Ishikawa (cell line): ENCODE measurements at regions not wholly inside any gene's neighbourhood (a gene's known extent, or its start where the extent isn't known, plus 50 kb on each side); places are given as distances from the start of the nearest gene placed in this dataset.

ENCODE experiments used
- CEBPB ChIP-seq: IDR thresholded peaks from 2 replicates; pipeline ENCODE4 v1.6.1; 2012
- CREB1 ChIP-seq: IDR thresholded peaks from 2 replicates; pipeline ENCODE4 v1.6.1; 2012; ENCODE audit warnings: low read depth
- EGR1 ChIP-seq: IDR thresholded peaks from 2 replicates; pipeline ENCODE4 v1.6.1; 2012
- EP300 ChIP-seq: IDR thresholded peaks from 2 replicates; pipeline ENCODE4 v1.6.1; 2012; ENCODE audit warnings: borderline replicate concordance
- FOXM1 ChIP-seq: IDR thresholded peaks from 2 replicates; pipeline ENCODE4 v1.6.1; 2012; ENCODE audit warnings: low read depth, borderline replicate concordance
- NFIC ChIP-seq: IDR thresholded peaks from 2 replicates; pipeline ENCODE4 v1.6.1; 2012
- RAD21 ChIP-seq: IDR thresholded peaks from 2 replicates; pipeline ENCODE4 v1.6.1; 2012; ENCODE audit warnings: low read depth
- TAF1 ChIP-seq: IDR thresholded peaks from 2 replicates; pipeline ENCODE4 v1.6.1; 2012; ENCODE audit warnings: low read depth, mild to moderate bottlenecking
- TCF12 ChIP-seq: IDR thresholded peaks from 2 replicates; pipeline ENCODE4 v1.6.1; 2012; ENCODE audit warnings: low read depth
- TEAD4 ChIP-seq: IDR thresholded peaks from 2 replicates; pipeline ENCODE4 v1.6.1; 2012
- YY1 ChIP-seq: IDR thresholded peaks from 2 replicates; pipeline ENCODE4 v1.6.1; 2012; ENCODE audit warnings: low read depth
- ZBTB7A ChIP-seq: IDR thresholded peaks from 2 replicates; pipeline ENCODE4 v1.6.1; 2012; ENCODE audit warnings: low read depth
- TF ChIP-seq, protein P1 (sequence below): IDR thresholded peaks from 2 replicates; pipeline ENCODE4 v1.6.1; 2012; ENCODE audit warnings: low read depth, mild to moderate bottlenecking
- TF ChIP-seq, protein P2 (sequence below): IDR thresholded peaks from 2 replicates; pipeline ENCODE4 v1.6.1; 2012
- TF ChIP-seq, protein P3 (sequence below): IDR thresholded peaks from 2 replicates; pipeline ENCODE4 v1.6.1; 2012

DNA sequence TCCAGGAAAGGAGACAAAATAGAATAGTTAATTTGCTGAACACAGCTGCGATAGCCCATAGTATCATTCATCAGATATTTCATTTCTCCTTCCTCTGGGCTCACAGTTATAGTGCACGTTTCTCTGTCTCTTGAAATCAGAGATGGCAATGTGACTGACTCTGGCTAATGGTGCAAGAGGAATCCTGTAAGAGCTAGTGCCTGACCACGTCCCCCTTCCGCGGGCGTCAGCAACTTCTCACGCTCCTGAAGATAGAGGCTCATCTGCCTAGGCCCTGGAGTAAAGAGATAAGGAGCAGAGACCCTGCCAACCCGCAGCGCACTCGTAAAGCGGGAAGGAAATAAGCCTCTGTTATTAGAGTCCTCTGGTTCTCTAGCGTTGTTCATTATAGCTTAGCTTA is 391.8 kb downstream of the VPS13C start:
- no peak for TF ChIP-seq FOXM1

DNA sequence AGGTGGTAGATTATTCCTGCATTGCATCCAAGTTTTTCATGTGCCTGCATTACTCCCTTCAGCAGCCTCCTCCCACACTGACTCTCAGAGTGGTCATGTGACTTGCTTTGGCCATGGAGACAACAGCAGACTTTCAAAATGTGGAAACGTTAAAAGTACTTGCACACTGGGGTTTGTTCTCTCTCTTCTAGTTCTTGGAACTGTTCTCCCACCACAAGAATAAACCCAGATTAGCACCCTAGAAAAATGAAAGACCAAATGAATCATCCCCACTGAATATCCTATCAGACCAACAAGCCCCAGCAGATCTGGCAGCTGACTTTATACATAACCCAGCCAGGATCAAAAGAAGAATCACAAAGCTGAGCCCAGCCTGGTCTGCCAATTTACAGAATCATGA is 398.5 kb downstream of the VPS13C start:
- TF ChIP-seq FOXM1 (no peak), ZBTB7A (no peak), TEAD4 (no peak)
- TF ChIP-seq, protein P1, sequence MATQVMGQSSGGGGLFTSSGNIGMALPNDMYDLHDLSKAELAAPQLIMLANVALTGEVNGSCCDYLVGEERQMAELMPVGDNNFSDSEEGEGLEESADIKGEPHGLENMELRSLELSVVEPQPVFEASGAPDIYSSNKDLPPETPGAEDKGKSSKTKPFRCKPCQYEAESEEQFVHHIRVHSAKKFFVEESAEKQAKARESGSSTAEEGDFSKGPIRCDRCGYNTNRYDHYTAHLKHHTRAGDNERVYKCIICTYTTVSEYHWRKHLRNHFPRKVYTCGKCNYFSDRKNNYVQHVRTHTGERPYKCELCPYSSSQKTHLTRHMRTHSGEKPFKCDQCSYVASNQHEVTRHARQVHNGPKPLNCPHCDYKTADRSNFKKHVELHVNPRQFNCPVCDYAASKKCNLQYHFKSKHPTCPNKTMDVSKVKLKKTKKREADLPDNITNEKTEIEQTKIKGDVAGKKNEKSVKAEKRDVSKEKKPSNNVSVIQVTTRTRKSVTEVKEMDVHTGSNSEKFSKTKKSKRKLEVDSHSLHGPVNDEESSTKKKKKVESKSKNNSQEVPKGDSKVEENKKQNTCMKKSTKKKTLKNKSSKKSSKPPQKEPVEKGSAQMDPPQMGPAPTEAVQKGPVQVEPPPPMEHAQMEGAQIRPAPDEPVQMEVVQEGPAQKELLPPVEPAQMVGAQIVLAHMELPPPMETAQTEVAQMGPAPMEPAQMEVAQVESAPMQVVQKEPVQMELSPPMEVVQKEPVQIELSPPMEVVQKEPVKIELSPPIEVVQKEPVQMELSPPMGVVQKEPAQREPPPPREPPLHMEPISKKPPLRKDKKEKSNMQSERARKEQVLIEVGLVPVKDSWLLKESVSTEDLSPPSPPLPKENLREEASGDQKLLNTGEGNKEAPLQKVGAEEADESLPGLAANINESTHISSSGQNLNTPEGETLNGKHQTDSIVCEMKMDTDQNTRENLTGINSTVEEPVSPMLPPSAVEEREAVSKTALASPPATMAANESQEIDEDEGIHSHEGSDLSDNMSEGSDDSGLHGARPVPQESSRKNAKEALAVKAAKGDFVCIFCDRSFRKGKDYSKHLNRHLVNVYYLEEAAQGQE: no peak

DNA sequence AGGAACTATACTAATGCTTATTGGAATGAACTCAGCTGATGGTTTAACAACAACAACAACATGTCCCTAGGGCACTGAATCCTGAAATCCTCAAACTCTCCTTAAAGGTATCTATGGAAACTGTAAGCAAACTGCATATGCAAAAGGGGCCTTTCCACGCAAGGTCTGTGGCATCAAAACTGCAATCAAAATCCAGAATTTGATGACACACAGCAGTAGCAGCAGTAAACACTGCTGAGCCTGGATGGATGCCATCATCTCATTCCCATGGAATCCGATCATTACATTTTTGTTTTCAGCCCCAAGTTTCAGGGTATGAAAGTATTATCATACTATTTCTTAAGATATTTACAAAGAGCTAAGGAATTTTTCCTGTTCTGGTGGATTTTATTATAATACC is 399.7 kb downstream of the VPS13C start:
- TF ChIP-seq, protein P1: no peak
- TF ChIP-seq FOXM1 (no peak), RAD21 (no peak), EGR1 (no peak), TAF1 (no peak), EP300 (no peak), CEBPB (no peak), YY1 (no peak), TEAD4 (no peak), CREB1 (no peak), ZBTB7A (no peak), TCF12 (no peak), NFIC (no peak)
- TF ChIP-seq, protein P2, sequence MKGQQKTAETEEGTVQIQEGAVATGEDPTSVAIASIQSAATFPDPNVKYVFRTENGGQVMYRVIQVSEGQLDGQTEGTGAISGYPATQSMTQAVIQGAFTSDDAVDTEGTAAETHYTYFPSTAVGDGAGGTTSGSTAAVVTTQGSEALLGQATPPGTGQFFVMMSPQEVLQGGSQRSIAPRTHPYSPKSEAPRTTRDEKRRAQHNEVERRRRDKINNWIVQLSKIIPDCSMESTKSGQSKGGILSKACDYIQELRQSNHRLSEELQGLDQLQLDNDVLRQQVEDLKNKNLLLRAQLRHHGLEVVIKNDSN: no peak
- TF ChIP-seq, protein P3, sequence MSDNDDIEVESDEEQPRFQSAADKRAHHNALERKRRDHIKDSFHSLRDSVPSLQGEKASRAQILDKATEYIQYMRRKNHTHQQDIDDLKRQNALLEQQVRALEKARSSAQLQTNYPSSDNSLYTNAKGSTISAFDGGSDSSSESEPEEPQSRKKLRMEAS: no peak

DNA sequence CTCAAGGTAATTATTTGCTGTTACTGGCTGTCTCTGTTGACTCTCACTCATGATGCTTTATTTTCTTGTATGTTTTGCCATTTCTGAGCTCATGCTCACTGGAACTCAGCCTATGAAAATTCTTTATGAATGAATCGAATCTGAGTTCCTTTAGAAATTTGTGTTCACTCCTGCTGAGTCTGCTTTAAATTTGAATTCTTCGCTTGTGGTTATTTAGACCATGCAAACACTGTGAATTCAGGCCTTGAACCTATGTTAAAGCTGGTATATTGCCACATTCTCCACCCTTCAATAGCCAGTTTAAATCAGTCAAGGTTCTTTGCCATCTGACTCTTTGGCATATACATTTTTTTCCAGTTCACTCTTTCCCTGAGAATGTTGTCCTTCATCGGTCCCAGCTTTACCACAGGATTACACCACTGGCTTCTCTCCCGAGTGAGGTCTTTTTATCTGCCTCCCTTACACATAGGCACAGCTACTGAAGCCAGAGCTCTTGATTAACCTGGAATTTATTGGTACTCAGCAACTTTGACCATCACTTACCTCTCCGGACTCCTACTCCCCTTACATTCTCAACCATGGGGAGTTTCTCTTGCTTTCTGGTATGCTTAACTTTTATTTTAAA is 400.6 kb downstream of the VPS13C start:
- TF ChIP-seq YY1 (no peak), TAF1 (no peak), CEBPB (no peak), RAD21 (no peak), ZBTB7A (no peak), EGR1 (no peak), EP300 (no peak), CREB1 (no peak), TEAD4 (no peak), NFIC (no peak), TCF12 (no peak)
- TF ChIP-seq, protein P3: no peak
- TF ChIP-seq, protein P1: no peak

DNA sequence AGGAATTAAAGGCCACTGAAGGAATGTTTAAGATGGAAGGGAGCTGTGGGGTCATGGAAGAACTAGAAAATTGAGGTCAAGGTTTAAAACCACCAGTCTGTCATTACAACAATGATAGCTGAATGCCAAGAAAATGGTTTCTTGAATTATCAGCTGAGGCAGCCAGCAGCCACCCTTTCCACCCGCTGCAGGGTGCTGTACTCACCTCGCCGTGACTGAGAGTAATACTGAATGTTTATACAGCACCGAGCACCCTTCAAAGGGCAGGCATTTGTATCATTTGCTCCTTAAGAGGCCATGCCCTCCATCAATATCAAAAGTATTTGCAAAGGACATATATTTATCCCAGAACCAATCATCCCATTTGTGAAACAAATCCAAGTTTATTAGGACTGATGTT is 402.8 kb downstream of the VPS13C start:
- TF ChIP-seq, protein P3: no peak

DNA sequence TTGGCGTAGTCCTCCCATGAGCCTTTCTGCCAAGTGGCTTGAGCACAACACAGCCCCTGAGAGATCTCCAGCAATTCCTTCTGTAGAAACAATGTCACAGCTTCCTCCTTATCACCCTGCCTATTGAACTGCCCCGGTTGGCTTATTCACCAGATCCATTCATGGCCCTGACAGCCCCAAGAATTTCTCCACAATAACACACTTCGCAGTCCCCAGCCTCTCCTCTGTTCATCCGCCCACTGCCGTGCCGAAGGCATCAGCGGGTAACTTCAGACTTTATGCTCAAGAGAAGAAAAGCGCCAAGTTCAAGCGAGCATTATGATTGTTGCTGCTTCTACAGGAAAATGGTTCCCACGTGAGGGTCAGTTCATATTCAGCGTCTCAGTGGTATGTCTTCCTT is 403.9 kb downstream of the VPS13C start:
- TF ChIP-seq FOXM1: no peak
- no peak for TF ChIP-seq NFIC
- TF ChIP-seq CREB1: no peak
- TF ChIP-seq, protein P2: no peak
- no peak for TF ChIP-seq TCF12
- TF ChIP-seq RAD21: no peak
- no peak for TF ChIP-seq EP300
